ENCODE measurements at regions not wholly inside any gene's neighbourhood (a gene's known extent, or its start where the extent isn't known, plus 50 kb on each side); places are given as distances from the start of the nearest gene placed in this dataset.
A peak's percentile ranks its signal among the peaks of the same experiment; 100 is the strongest.
"Not testable (repeated sequence)": the region's sequence is repeated elsewhere in the genome, so short reads cannot be mapped to it uniquely, and the experiment has no call there.

GRCh38 chr2:166831930-166832329 lies 56.4 kb upstream of the XIRP2 start:
- no peak for DNase-seq

- no peak for DNase-seq
Measured at GRCh38 chr2:166825914-166826313, 62.4 kb upstream of the XIRP2 start.

- peak; percentile 24 for DNase-seq
Measured at GRCh38 chr2:166814335-166814734, 73.9 kb upstream of the XIRP2 start.

GRCh38 chr2:166812166-166812891 lies 76.0 kb upstream of the XIRP2 start:
- DNase-seq = no peak

GRCh38 chr2:166805753-166806152 lies 82.5 kb upstream of the XIRP2 start:
- DNase-seq = peak; percentile 15

GRCh38 chr2:166803373-166804000 lies 84.8 kb upstream of the XIRP2 start:
- DNase-seq = peak; percentile 67

- no peak for DNase-seq
Measured at GRCh38 chr2:166802475-166802874, 85.8 kb upstream of the XIRP2 start.

- no peak for DNase-seq
Measured at GRCh38 chr2:166792808-166793207, 95.5 kb upstream of the XIRP2 start.

- no peak for DNase-seq
Measured at GRCh38 chr2:166786707-166787106, 101.6 kb upstream of the XIRP2 start.

GRCh38 chr2:166784296-166784946 lies 103.9 kb upstream of the XIRP2 start:
- DNase-seq = peak; percentile 96

- no peak for DNase-seq
Measured at GRCh38 chr2:166775176-166775575, 113.1 kb upstream of the XIRP2 start.

GRCh38 chr2:166773308-166773949 lies 114.9 kb upstream of the XIRP2 start:
- DNase-seq = peak; percentile 48

GRCh38 chr2:166768393-166769123 lies 119.7 kb upstream of the XIRP2 start:
- DNase-seq = no peak

GRCh38 chr2:166766769-166767322 lies 121.4 kb upstream of the XIRP2 start:
- DNase-seq = not testable (repeated sequence)

GRCh38 chr2:166766220-166766619 lies 122.1 kb upstream of the XIRP2 start:
- no peak for DNase-seq

GRCh38 chr2:166765141-166765540 lies 123.1 kb upstream of the XIRP2 start:
- DNase-seq = peak; percentile 62

GRCh38 chr2:166764702-166765101 lies 123.6 kb upstream of the XIRP2 start:
- no peak for DNase-seq

- no peak for DNase-seq
Measured at GRCh38 chr2:166764216-166764615, 124.1 kb upstream of the XIRP2 start.

- DNase-seq = no peak
Measured at GRCh38 chr2:166762746-166763145, 125.5 kb upstream of the XIRP2 start.

GRCh38 chr2:166758956-166759355 lies 129.3 kb upstream of the XIRP2 start:
- DNase-seq = no peak

- no peak for DNase-seq
Measured at GRCh38 chr2:166750624-166751023, 137.7 kb upstream of the XIRP2 start.

GRCh38 chr2:166744117-166744516 lies 144.2 kb upstream of the XIRP2 start:
- not testable (repeated sequence) for DNase-seq

GRCh38 chr2:166743482-166743881 lies 144.8 kb upstream of the XIRP2 start:
- DNase-seq = peak; percentile 2

All from NCI-H69 (cell line).